Naive thymus-derived CD4-positive, alpha-beta T cell (primary cell): ENCODE measurements at regions not wholly inside any gene's neighbourhood (a gene's known extent, or its start where the extent isn't known, plus 50 kb on each side); places are given as distances from the start of the nearest gene placed in this dataset.

Experiments
- ATAC-seq: fragments of 150-1000 bp; cut with Tn5 transposase; 2 replicates; pipeline ENCODE4 v1.10.0; 2021; ENCODE audit warnings: mild to moderate bottlenecking, moderate library complexity
- CTCF ChIA-PET: fragments of 350-600 bp; sonication (Branson Sonifier 250); formaldehyde crosslinking; loops from one replicate; lab custom pipeline; 2021; ENCODE audit warnings: antibody characterized with exemption; lab: Charles Lee
- POLR2A ChIA-PET: fragments of 350-600 bp; sonication (Branson Sonifier 250); formaldehyde crosslinking; loops from one replicate; lab custom pipeline; 2021; ENCODE audit warnings: antibody characterized with exemption, inconsistent platforms; lab: Charles Lee
- DNase-seq, 9 donors: peaks; one replicate each; pipeline versions ENCODE4 v3.0.0 to v3.0.0-alpha.2; 2020 to 2022; ENCODE audit warnings: mixed read lengths in 1 of 9
- H3K27ac ChIP-seq: one replicate; pipeline ENCODE4 v1.7.0; 2013; ENCODE audit warnings: mild to moderate bottlenecking, low read depth, low read length, moderate library complexity
- H3K27me3 ChIP-seq, 2 donors: one replicate each; pipeline ENCODE4 v1.7.0; 2013; ENCODE audit warnings: low read length in 2 of 2, mild to moderate bottlenecking in 2 of 2, moderate library complexity in 2 of 2; ENCODE audit not compliant: control insufficient read depth in 2 of 2, insufficient read depth in 2 of 2
- H3K36me3 ChIP-seq, 3 experiments: 1 replicate in 2 of 3; 2 replicates in 1 of 3; pipeline ENCODE4 v1.7.0; 2013; ENCODE audit warnings: low read length in 3 of 3, mild to moderate bottlenecking in 3 of 3, moderate library complexity in 1 of 3; ENCODE audit not compliant: insufficient read depth in 3 of 3, control insufficient read depth in 2 of 3
- H3K4me1 ChIP-seq, 2 donors: one replicate each; pipeline ENCODE4 v1.7.0; 2013; ENCODE audit warnings: low read length in 2 of 2, mild to moderate bottlenecking in 2 of 2, moderate library complexity in 1 of 2; ENCODE audit not compliant: control insufficient read depth in 2 of 2, insufficient read depth in 2 of 2
- H3K4me3 ChIP-seq: 2 replicates; pipeline ENCODE4 v1.7.0; 2013; ENCODE audit warnings: mild to moderate bottlenecking, low read length
- H3K9me3 ChIP-seq, 3 experiments: 1 replicate in 2 of 3; 2 replicates in 1 of 3; pipeline ENCODE4 v1.7.0; 2013; ENCODE audit warnings: low read length in 3 of 3; ENCODE audit not compliant: control insufficient read depth in 2 of 3
- H3K27ac Mint-ChIP-seq, 9 donors: one replicate each; pipeline ENCODE4 v1.8.0; 2020 to 2022; ENCODE audit warnings: mixed read lengths in 9 of 9, mild to moderate bottlenecking in 8 of 9, moderate library complexity in 5 of 9, inconsistent platforms in 2 of 9
- H3K27me3 Mint-ChIP-seq, 5 donors: one replicate each; pipeline ENCODE4 v1.8.0; 2021 to 2022; ENCODE audit warnings: mixed read lengths in 5 of 5, mild to moderate bottlenecking in 1 of 5
- H3K36me3 Mint-ChIP-seq, 5 donors: one replicate each; pipeline ENCODE4 v1.8.0; 2020 to 2022; ENCODE audit warnings: mixed read lengths in 5 of 5, mild to moderate bottlenecking in 3 of 5, inconsistent platforms in 1 of 5
- H3K4me1 Mint-ChIP-seq, 7 donors: one replicate each; pipeline ENCODE4 v1.8.0; 2020 to 2022; ENCODE audit warnings: mixed read lengths in 7 of 7, mild to moderate bottlenecking in 3 of 7, inconsistent platforms in 1 of 7
- H3K4me3 Mint-ChIP-seq, 10 donors: one replicate each; pipeline ENCODE4 v1.8.0; 2020 to 2022; ENCODE audit warnings: mild to moderate bottlenecking in 10 of 10, mixed read lengths in 10 of 10, moderate library complexity in 6 of 10, inconsistent platforms in 2 of 10
- H3K9me3 Mint-ChIP-seq, 11 donors: one replicate each; pipeline ENCODE4 v1.8.0; 2020 to 2022; ENCODE audit warnings: mixed read lengths in 11 of 11, mild to moderate bottlenecking in 4 of 11, inconsistent platforms in 1 of 11, moderate library complexity in 1 of 11
- intact Hi-C, 2 donors: fragments of 100-400 bp; cut with micrococcal nuclease; formaldehyde crosslinking; loops; one replicate each; pipeline ENCODE4 v1.15.1; 2023

- DNase-seq (no peak), ATAC-seq (no peak)
- POLR2A ChIA-PET = no interaction called here
- Mint-ChIP-seq H3K9me3 (peaks cover 1 to 23% (median 11%) of the 10 kb centered on the region in 11 donors), H3K4me3 (peak overlapping the region in 1 of 10 donors; percentile 27), H3K4me1 (peaks cover 0 to 14% (median 0%) of the 10 kb centered on the region in 7 donors), H3K27ac (peak overlapping the region in 1 of 9 donors; percentile 29), H3K27me3 (peaks cover 0 to 29% (median 16%) of the 10 kb centered on the region in 5 donors), H3K36me3 (peaks cover 0 to 9% (median 0%) of the 10 kb centered on the region in 5 donors)
- CTCF ChIA-PET = no interaction called here
- Histone ChIP-seq H3K27ac (no peak overlapping the region), H3K36me3 (no peaks in the 10 kb centered on the region), H3K9me3 (peaks cover 0 to 10% (median 0%) of the 10 kb centered on the region in 3 experiments), H3K4me3 (no peak overlapping the region), H3K4me1 (no peaks in the 10 kb centered on the region), H3K27me3 (no peaks in the 10 kb centered on the region)
- intact Hi-C loops = loop anchor here in 1 of 2 donors (10.0 kb wide), 1 partner anchor 604 kb away; no protein-coding TSS in a partner anchor
These were observed 90.0 kb upstream of the OTOS start for GRCh38 chr2:240230291-240230931.

GRCh38 chr2:240231838-240232244 lies 91.4 kb upstream of the OTOS start:
- H3K36me3 Mint-ChIP-seq = peaks cover 0 to 9% (median 0%) of the 10 kb centered on the region in 5 donors
- Histone ChIP-seq H3K27me3 (no peaks in the 10 kb centered on the region), H3K36me3 (no peaks in the 10 kb centered on the region), H3K27ac (no peak overlapping the region), H3K4me3 (no peak overlapping the region), H3K9me3 (peaks cover 0 to 10% (median 0%) of the 10 kb centered on the region in 3 experiments), H3K4me1 (no peaks in the 10 kb centered on the region)
- CTCF ChIA-PET = no interaction called here
- ATAC-seq = no peak
- peak overlapping the region in 1 of 9 donors; percentile 25 for H3K27ac Mint-ChIP-seq
- H3K27me3 Mint-ChIP-seq = peaks cover 0 to 21% (median 11%) of the 10 kb centered on the region in 5 donors
- H3K4me1 Mint-ChIP-seq = peaks cover 0 to 14% (median 0%) of the 10 kb centered on the region in 7 donors
- peak overlapping the region in 1 of 10 donors; percentile 25 for H3K4me3 Mint-ChIP-seq
- peaks cover 0 to 23% (median 11%) of the 10 kb centered on the region in 11 donors for H3K9me3 Mint-ChIP-seq
- POLR2A ChIA-PET = no interaction called here
- intact Hi-C loops = loop anchor here in 1 of 2 donors (2.0 to 10.0 kb wide), 2 partner anchors 329 to 603 kb away; partner anchors contain the start of gene DUSP28
- no peak for DNase-seq

- Mint-ChIP-seq H3K4me1 (peaks cover 0 to 14% (median 0%) of the 10 kb centered on the region in 7 donors), H3K27me3 (peaks cover 0 to 21% (median 11%) of the 10 kb centered on the region in 5 donors), H3K4me3 (peak overlapping the region in 1 of 10 donors; percentile 25), H3K27ac (no peak overlapping the region), H3K36me3 (peaks cover 0 to 9% (median 0%) of the 10 kb centered on the region in 5 donors), H3K9me3 (peaks cover 0 to 23% (median 11%) of the 10 kb centered on the region in 11 donors)
- no peak for ATAC-seq
- intact Hi-C loops = loop anchor here in 1 of 2 donors (2.0 to 10.0 kb wide), 2 partner anchors 328 to 602 kb away; partner anchors contain the start of gene DUSP28
- Histone ChIP-seq H3K4me3 (no peak overlapping the region), H3K9me3 (peaks cover 0 to 10% (median 0%) of the 10 kb centered on the region in 3 experiments), H3K27me3 (no peaks in the 10 kb centered on the region), H3K27ac (no peak overlapping the region), H3K36me3 (no peaks in the 10 kb centered on the region), H3K4me1 (no peaks in the 10 kb centered on the region)
- POLR2A ChIA-PET = interaction anchor here (1.0 kb wide), 1 partner anchor 9 kb away, joined by 4 read pairs; no protein-coding TSS in a partner anchor
- CTCF ChIA-PET = interaction anchor here (1.0 to 1.1 kb wide), 2 partner anchors 10 to 209 kb away, joined by 3 read pairs; no protein-coding TSS in a partner anchor
- DNase-seq = no peak
These were observed 91.9 kb upstream of the OTOS start for GRCh38 chr2:240232264-240232915.

- intact Hi-C loops = loop anchor here in 1 of 2 donors (1.0 to 10.0 kb wide), 3 partner anchors 205 to 602 kb away; partner anchors contain the start of gene DUSP28
- ATAC-seq (peak; percentile 84), DNase-seq (peak; percentile 48 to 75 (median 69))
- Histone ChIP-seq H3K9me3 (peaks cover 0 to 10% (median 0%) of the 10 kb centered on the region in 3 experiments), H3K27ac (peak overlapping the region; percentile 13), H3K4me3 (no peak overlapping the region), H3K4me1 (no peaks in the 10 kb centered on the region), H3K27me3 (no peaks in the 10 kb centered on the region), H3K36me3 (no peaks in the 10 kb centered on the region)
- ChIA-PET POLR2A (interaction anchor here (1.0 kb wide), 1 partner anchor 8 kb away, joined by 4 read pairs; no protein-coding TSS in a partner anchor), CTCF (interaction anchor here (1.0 to 1.1 kb wide), 2 partner anchors 9 to 208 kb away, joined by 3 read pairs; no protein-coding TSS in a partner anchor)
- H3K36me3 Mint-ChIP-seq = peaks cover 0 to 9% (median 0%) of the 10 kb centered on the region in 5 donors
- H3K27ac Mint-ChIP-seq = no peak overlapping the region
- H3K4me1 Mint-ChIP-seq = peaks cover 0 to 14% (median 0%) of the 10 kb centered on the region in 7 donors
- H3K4me3 Mint-ChIP-seq = peak overlapping the region in 6 of 10 donors; percentile 21 to 74 (median 56)
- H3K27me3 Mint-ChIP-seq = peaks cover 0 to 20% (median 11%) of the 10 kb centered on the region in 5 donors
- H3K9me3 Mint-ChIP-seq = peaks cover 0 to 17% (median 9%) of the 10 kb centered on the region in 11 donors
These were observed 92.8 kb upstream of the OTOS start for GRCh38 chr2:240232961-240233884.

- CTCF ChIA-PET = no interaction called here
- intact Hi-C loops = loop anchor here in 1 of 2 donors (1.0 to 10.0 kb wide), 3 partner anchors 204 to 601 kb away; partner anchors contain the start of gene DUSP28
- Histone ChIP-seq H3K4me3 (no peak overlapping the region), H3K36me3 (no peaks in the 10 kb centered on the region), H3K27ac (no peak overlapping the region), H3K4me1 (no peaks in the 10 kb centered on the region), H3K27me3 (no peaks in the 10 kb centered on the region), H3K9me3 (peaks cover 0 to 7% (median 0%) of the 10 kb centered on the region in 3 experiments)
- ATAC-seq (no peak), DNase-seq (no peak)
- peaks cover 0 to 14% (median 0%) of the 10 kb centered on the region in 7 donors for H3K4me1 Mint-ChIP-seq
- peaks cover 0 to 4% (median 0%) of the 10 kb centered on the region in 5 donors for H3K36me3 Mint-ChIP-seq
- peaks cover 0 to 11% (median 6%) of the 10 kb centered on the region in 11 donors for H3K9me3 Mint-ChIP-seq
- H3K27ac Mint-ChIP-seq = peak overlapping the region in 1 of 9 donors; percentile 24
- H3K27me3 Mint-ChIP-seq = peaks cover 0 to 19% (median 14%) of the 10 kb centered on the region in 5 donors
- POLR2A ChIA-PET = no interaction called here
- H3K4me3 Mint-ChIP-seq = peak overlapping the region in 8 of 10 donors; percentile 21 to 74 (median 56)
These were observed 93.5 kb upstream of the OTOS start for GRCh38 chr2:240233885-240234502.
